NB4 (cell line): ENCODE measurements at regions not wholly inside any gene's neighbourhood (a gene's known extent, or its start where the extent isn't known, plus 50 kb on each side); places are given as distances from the start of the nearest gene placed in this dataset.

Experiments used
- CTCF ChIP-seq: IDR thresholded peaks from one replicate; pipeline ENCODE4 v1.5.1; 2012; ENCODE audit warnings: low read depth, low read length
- MAX ChIP-seq: IDR thresholded peaks from 2 replicates; pipeline ENCODE4 v1.6.1; 2011; ENCODE audit warnings: low read depth, low read length
- POLR2A ChIP-seq: IDR thresholded peaks from 2 replicates; pipeline ENCODE4 v1.6.1; 2011; ENCODE audit warnings: mild to moderate bottlenecking; ENCODE audit not compliant: insufficient read length; ENCODE audit errors: extremely low read depth

- TF ChIP-seq POLR2A (no peak), CTCF (no peak), MAX (no peak)
Measured at GRCh38 chr1:195030793-195031192, 1577.4 kb downstream of the KCNT2 start.
